Prostate gland (tissue), 2 donors: ENCODE measurements at regions not wholly inside any gene's neighbourhood (a gene's known extent, or its start where the extent isn't known, plus 50 kb on each side); places are given as distances from the start of the nearest gene placed in this dataset.

ENCODE experiments used
- POLR2A ChIP-seq: fragments of 450-650 bp; IDR thresholded peaks from one replicate; pipeline ENCODE4 v1.6.1; 2016; ENCODE audit warnings: antibody characterized with exemption, mild to moderate bottlenecking
- POLR2AphosphoS5 ChIP-seq: sonication (generic); formaldehyde crosslinking; IDR thresholded peaks from one replicate; pipeline ENCODE4 v1.6.1; 2017; ENCODE audit warnings: antibody characterized with exemption
- TF ChIP-seq, protein P1 (sequence below), 4 experiments: fragments of 200-600 bp in 2 of 4; fragments of 450-650 bp in 2 of 4; sonication (generic) in 2 of 4; IDR thresholded peaks; 1 replicate in 3 of 4; 2 replicates in 1 of 4; pipeline ENCODE4 v1.5.1; 2016 to 2019; ENCODE audit warnings: antibody characterized with exemption in 4 of 4, mild to moderate bottlenecking in 2 of 4, moderate library complexity in 2 of 4

DNA sequence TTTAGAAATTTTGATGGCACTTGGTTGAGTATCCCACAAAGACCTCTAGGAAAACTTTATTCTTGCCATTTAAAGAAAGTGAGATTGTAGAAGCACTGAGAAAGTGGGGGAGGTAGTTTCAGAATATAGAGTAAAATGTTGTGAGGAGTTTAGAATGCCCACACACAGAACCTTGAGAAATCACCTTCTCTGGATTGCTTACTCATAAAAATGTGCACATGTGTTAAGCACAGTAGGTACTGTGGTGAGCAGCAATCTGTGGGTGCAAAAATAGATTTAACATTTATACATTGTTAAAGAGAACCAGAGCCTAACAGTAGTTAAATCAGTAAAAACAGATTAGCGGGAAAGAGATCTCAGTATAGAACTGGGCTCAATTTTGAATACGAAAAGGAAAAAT, 201.2 kb upstream of the NWD2 start:
- TF ChIP-seq, protein P1, sequence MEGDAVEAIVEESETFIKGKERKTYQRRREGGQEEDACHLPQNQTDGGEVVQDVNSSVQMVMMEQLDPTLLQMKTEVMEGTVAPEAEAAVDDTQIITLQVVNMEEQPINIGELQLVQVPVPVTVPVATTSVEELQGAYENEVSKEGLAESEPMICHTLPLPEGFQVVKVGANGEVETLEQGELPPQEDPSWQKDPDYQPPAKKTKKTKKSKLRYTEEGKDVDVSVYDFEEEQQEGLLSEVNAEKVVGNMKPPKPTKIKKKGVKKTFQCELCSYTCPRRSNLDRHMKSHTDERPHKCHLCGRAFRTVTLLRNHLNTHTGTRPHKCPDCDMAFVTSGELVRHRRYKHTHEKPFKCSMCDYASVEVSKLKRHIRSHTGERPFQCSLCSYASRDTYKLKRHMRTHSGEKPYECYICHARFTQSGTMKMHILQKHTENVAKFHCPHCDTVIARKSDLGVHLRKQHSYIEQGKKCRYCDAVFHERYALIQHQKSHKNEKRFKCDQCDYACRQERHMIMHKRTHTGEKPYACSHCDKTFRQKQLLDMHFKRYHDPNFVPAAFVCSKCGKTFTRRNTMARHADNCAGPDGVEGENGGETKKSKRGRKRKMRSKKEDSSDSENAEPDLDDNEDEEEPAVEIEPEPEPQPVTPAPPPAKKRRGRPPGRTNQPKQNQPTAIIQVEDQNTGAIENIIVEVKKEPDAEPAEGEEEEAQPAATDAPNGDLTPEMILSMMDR (IDR thresholded peaks at IDR 0.05): no peak
- TF ChIP-seq POLR2AphosphoS5: no peak
- TF ChIP-seq POLR2A: no peak
